LNCaP clone FGC (cell line): ENCODE measurements at regions not wholly inside any gene's neighbourhood (a gene's known extent, or its start where the extent isn't known, plus 50 kb on each side); places are given as distances from the start of the nearest gene placed in this dataset.

Source experiments
- DNase-seq: peaks from one replicate; pipeline ENCODE4 v3.0.0-alpha.2; 2011; ENCODE audit warnings: low read depth
- H3K4me3 ChIP-seq: 2 replicates; pipeline ENCODE4 v1.5.1; 2011; ENCODE audit warnings: mild to moderate bottlenecking, low read depth, low read length, control low read depth
- CTCF ChIP-seq: IDR thresholded peaks from 2 replicates; pipeline ENCODE4 v1.5.1; 2012; ENCODE audit warnings: mild to moderate bottlenecking; ENCODE audit not compliant: control insufficient read depth, insufficient read depth; ENCODE audit errors: extremely low read depth

DNA sequence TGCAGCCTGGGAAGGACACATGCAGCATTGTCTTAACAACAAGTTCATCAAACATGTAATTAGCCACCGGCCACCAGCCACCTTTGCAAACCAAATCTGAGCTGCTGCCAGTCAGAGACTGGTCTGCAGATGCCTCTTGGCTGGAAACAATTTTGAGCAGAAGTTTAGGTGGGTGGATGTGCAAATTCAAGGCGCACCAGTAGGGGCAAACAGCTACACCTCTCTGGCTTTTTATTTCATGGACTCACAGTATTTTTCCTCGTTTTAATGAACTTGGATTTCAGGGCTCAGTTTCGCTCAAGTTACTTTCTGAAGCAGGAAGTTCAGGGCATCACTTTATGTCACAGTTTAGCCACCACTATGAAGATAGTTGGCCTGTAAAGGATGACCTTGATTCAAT, 94.3 kb downstream of the OTX2 start:
- no peak overlapping the region for H3K4me3 ChIP-seq
- TF ChIP-seq CTCF, result no peak
- no peak for DNase-seq

DNA sequence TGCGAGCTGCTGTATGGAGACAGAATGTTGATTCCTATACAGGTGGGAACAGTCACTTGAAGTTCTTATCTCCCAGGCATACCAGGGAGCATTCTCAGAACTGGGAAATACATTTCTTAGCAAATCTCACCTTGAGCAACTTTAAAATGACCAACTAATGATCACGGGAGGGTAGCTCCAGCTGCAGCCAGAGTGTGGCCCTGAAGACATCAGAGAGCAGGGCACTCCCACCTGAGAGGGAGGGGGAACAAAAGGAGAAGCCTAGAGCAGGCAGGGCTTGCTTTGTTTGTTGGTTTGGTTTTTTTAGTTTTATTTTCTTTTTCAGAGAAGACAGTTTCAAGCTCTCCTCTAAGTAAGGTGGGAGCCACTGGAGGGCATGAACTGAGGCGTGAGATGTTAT, 101.1 kb downstream of the OTX2 start:
- DNase-seq, result no peak
- TF ChIP-seq CTCF, result no peak
- H3K4me3 ChIP-seq, result no peak overlapping the region

GRCh38 chr14:56708704-56709103, 101.6 kb downstream of the OTX2 start:
- no peak overlapping the region for H3K4me3 ChIP-seq
- peak; percentile 7 for DNase-seq
- no peak for TF ChIP-seq CTCF

- no peak for DNase-seq
- no peak overlapping the region for H3K4me3 ChIP-seq
- no peak for TF ChIP-seq CTCF
These were observed 106.3 kb downstream of the OTX2 start for GRCh38 chr14:56703947-56704346.

DNA sequence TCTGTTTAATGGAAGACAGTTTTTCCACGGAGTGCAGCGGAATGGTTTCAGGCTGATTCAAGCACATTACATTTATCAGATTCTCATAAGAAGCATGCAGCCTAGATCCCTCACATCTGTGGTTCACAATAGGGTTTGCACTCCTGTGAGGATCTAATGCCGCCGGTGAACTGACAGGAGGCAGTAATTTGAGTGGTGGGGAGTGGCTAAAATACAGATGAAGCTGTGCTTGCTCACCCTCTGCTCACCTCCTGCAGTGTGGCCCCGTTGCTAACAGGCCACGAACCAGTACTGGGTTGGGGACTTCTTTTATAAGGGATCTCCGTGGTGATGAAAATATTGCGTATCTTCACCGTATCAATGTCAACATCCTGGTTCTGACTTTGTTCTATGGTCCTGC, 107.8 kb downstream of the OTX2 start:
- no peak overlapping the region for H3K4me3 ChIP-seq
- no peak for TF ChIP-seq CTCF
- DNase-seq, result no peak
